Transverse colon (tissue), 4 donors: ENCODE measurements at regions not wholly inside any gene's neighbourhood (a gene's known extent, or its start where the extent isn't known, plus 50 kb on each side); places are given as distances from the start of the nearest gene placed in this dataset.

Source experiments
- EP300 ChIP-seq: sonication (generic); formaldehyde crosslinking; IDR thresholded peaks from one replicate; pipeline ENCODE4 v1.6.1; 2017; ENCODE audit warnings: antibody characterized with exemption, low read depth
- POLR2A ChIP-seq: fragments of 450-650 bp; IDR thresholded peaks from one replicate; pipeline ENCODE4 v1.6.1; 2016; ENCODE audit warnings: antibody characterized with exemption, mild to moderate bottlenecking, moderate library complexity
- POLR2AphosphoS5 ChIP-seq, 3 donors: sonication (generic); formaldehyde crosslinking; IDR thresholded peaks; one replicate each; pipeline ENCODE4 v1.6.1; 2016; ENCODE audit warnings: antibody characterized with exemption in 3 of 3
- TF ChIP-seq, protein P1 (sequence below), 5 experiments: fragments of 200-600 bp in 3 of 5; fragments of 450-650 bp in 2 of 5; sonication (generic) in 3 of 5; IDR thresholded peaks; 1 replicate in 2 of 5; 2 replicates in 3 of 5; pipeline ENCODE4 v1.5.1; 2016 to 2017; ENCODE audit warnings: antibody characterized with exemption in 5 of 5, inconsistent platforms in 3 of 5, mild to moderate bottlenecking in 2 of 5, moderate library complexity in 1 of 5

DNA sequence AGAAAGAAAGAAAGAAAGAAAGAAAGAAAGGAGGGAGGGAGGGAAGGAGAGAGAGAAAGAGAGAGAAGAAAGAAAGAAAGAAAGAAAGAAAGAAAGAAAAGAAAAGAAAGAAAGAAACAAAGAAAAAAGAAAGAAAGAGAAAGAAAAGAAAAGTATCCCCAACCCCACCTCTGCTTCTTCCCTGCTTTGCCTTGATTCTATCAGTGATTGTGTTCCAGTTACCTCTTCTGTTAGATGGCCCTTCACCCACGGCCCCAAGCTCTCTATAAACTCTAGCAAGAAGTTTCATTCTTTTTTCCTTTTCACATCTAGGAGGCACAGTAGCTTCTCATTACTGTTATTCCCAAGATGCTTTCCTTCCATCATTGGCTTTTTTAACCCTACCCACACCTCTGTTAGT lies 1097.5 kb upstream of the ZEB2 start:
- TF ChIP-seq EP300 (no peak), POLR2A (no peak), POLR2AphosphoS5 (IDR thresholded peaks at IDR 0.05) (no peak)
- TF ChIP-seq, protein P1, sequence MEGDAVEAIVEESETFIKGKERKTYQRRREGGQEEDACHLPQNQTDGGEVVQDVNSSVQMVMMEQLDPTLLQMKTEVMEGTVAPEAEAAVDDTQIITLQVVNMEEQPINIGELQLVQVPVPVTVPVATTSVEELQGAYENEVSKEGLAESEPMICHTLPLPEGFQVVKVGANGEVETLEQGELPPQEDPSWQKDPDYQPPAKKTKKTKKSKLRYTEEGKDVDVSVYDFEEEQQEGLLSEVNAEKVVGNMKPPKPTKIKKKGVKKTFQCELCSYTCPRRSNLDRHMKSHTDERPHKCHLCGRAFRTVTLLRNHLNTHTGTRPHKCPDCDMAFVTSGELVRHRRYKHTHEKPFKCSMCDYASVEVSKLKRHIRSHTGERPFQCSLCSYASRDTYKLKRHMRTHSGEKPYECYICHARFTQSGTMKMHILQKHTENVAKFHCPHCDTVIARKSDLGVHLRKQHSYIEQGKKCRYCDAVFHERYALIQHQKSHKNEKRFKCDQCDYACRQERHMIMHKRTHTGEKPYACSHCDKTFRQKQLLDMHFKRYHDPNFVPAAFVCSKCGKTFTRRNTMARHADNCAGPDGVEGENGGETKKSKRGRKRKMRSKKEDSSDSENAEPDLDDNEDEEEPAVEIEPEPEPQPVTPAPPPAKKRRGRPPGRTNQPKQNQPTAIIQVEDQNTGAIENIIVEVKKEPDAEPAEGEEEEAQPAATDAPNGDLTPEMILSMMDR (IDR thresholded peaks at IDR 0.05) = no peak
